Activated naive CD4-positive, alpha-beta T cell treated with Interleukin-2 at 50 U/mL for 16 hours (primary cell): ENCODE measurements at regions not wholly inside any gene's neighbourhood (a gene's known extent, or its start where the extent isn't known, plus 50 kb on each side); places are given as distances from the start of the nearest gene placed in this dataset.
"Not testable (repeated sequence)": the region's sequence is repeated elsewhere in the genome, so short reads cannot be mapped to it uniquely, and the experiment has no call there.

Experiments
- DNase-seq: peaks from one replicate; pipeline ENCODE4 v3.0.0-alpha.2; 2020

- DNase-seq: no peak
These were observed 1013.9 kb upstream of the GYPC start for GRCh38 chr2:125642032-125642431.

GRCh38 chr2:125643128-125643527 lies 1012.8 kb upstream of the GYPC start:
- DNase-seq: no peak

- DNase-seq: no peak
These were observed 1012.4 kb upstream of the GYPC start for GRCh38 chr2:125643585-125643984.

- no peak for DNase-seq
These were observed 1011.7 kb upstream of the GYPC start for GRCh38 chr2:125644257-125644656.

GRCh38 chr2:125652280-125652679 lies 1003.7 kb upstream of the GYPC start:
- DNase-seq: no peak

GRCh38 chr2:125654226-125654625 lies 1001.7 kb upstream of the GYPC start:
- DNase-seq: no peak

- no peak for DNase-seq
These were observed 999.8 kb upstream of the GYPC start for GRCh38 chr2:125656190-125656589.

- no peak for DNase-seq
These were observed 997.4 kb upstream of the GYPC start for GRCh38 chr2:125658583-125658982.

- not testable (repeated sequence) for DNase-seq
These were observed 995.6 kb upstream of the GYPC start for GRCh38 chr2:125660369-125660768.

GRCh38 chr2:125667630-125668029 lies 988.3 kb upstream of the GYPC start:
- DNase-seq: no peak

GRCh38 chr2:125679903-125680302 lies 976.1 kb upstream of the GYPC start:
- DNase-seq: no peak

- DNase-seq: no peak
These were observed 975.1 kb upstream of the GYPC start for GRCh38 chr2:125680809-125681208.

GRCh38 chr2:125681576-125681975 lies 974.4 kb upstream of the GYPC start:
- no peak for DNase-seq

- no peak for DNase-seq
These were observed 973.8 kb upstream of the GYPC start for GRCh38 chr2:125681976-125682805.

GRCh38 chr2:125684256-125684655 lies 971.7 kb upstream of the GYPC start:
- DNase-seq: no peak

GRCh38 chr2:125684932-125685331 lies 971.0 kb upstream of the GYPC start:
- DNase-seq: no peak

GRCh38 chr2:125696560-125696959 lies 959.4 kb upstream of the GYPC start:
- DNase-seq: no peak

GRCh38 chr2:125698280-125698679 lies 957.7 kb upstream of the GYPC start:
- DNase-seq: no peak

GRCh38 chr2:125701070-125701469 lies 954.9 kb upstream of the GYPC start:
- DNase-seq: no peak

- no peak for DNase-seq
These were observed 948.3 kb upstream of the GYPC start for GRCh38 chr2:125707611-125708010.

GRCh38 chr2:125710561-125710960 lies 945.4 kb upstream of the GYPC start:
- no peak for DNase-seq

GRCh38 chr2:125711075-125711474 lies 944.9 kb upstream of the GYPC start:
- no peak for DNase-seq

- DNase-seq: no peak
These were observed 942.4 kb upstream of the GYPC start for GRCh38 chr2:125713533-125713932.

GRCh38 chr2:125721072-125721721 lies 934.8 kb upstream of the GYPC start:
- no peak for DNase-seq

GRCh38 chr2:125730921-125731320 lies 925.0 kb upstream of the GYPC start:
- DNase-seq: no peak
